Retinal pigment epithelial cell (primary cell): ENCODE measurements at regions not wholly inside any gene's neighbourhood (a gene's known extent, or its start where the extent isn't known, plus 50 kb on each side); places are given as distances from the start of the nearest gene placed in this dataset.
"Not testable (repeated sequence)": the region's sequence is repeated elsewhere in the genome, so short reads cannot be mapped to it uniquely, and the experiment has no call there.

ENCODE experiments used
- DNase-seq: peaks from one replicate; pipeline ENCODE4 v3.0.0-alpha.2; 2010; ENCODE audit warnings: low read depth
- H3K4me3 ChIP-seq: 2 replicates; pipeline ENCODE4 v1.5.1; 2011; ENCODE audit warnings: mild to moderate bottlenecking, low read length, control low read depth, moderate library complexity
- CTCF ChIP-seq: conservative IDR thresholded peaks from 2 replicates; pipeline ENCODE4 v1.5.1; 2011; ENCODE audit warnings: low read depth, low read length, control low read depth, inconsistent platforms

- DNase-seq, result no peak
- TF ChIP-seq CTCF, result no peak
- H3K4me3 ChIP-seq, result no peak overlapping the region
These were observed 634.0 kb upstream of the SEMA3D start for GRCh38 chr7:85820702-85821443.

GRCh38 chr7:85815526-85815925 is 628.7 kb upstream of the SEMA3D start:
- TF ChIP-seq CTCF, result no peak
- DNase-seq, result no peak
- H3K4me3 ChIP-seq, result no peak overlapping the region

DNA sequence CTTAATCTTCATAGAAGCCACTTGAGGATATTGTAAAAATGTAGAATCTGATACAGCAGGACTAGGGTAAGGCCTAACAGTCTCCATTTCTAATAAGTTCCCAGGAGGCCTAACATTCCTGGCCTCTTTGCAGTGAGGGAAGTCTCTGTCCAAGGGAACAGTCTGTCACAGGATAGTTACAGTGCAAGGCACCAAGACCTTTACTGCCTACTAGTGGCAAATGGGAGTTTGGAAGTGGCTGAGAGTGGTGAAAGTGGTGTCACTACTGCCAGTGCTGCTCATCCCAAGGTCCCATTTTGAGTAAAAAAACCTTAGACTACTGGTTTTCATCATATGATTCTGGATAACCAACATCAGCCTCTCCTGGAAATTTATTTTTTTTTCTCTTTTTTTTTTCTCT is 619.5 kb upstream of the SEMA3D start:
- no peak overlapping the region for H3K4me3 ChIP-seq
- TF ChIP-seq CTCF, result peak; percentile 23
- no peak for DNase-seq

DNA sequence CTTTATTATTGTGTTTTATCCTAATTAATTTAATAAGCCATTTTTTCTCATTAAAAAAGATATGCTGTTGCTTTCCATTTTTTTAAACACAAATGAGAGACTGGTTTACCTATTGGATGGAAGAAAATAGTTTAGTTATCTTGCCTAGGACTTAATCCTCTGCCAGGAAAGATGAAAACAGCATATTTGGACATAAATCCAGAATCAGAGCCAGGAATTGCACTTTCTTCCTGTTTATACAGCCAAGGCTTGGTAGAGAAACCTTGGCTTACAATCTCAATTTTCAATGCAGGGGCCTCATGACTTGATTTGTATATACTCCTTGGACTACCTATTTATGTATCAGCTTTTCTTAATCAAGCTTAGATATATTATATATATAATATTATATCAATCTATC is 618.8 kb upstream of the SEMA3D start:
- TF ChIP-seq CTCF, result no peak
- no peak overlapping the region for H3K4me3 ChIP-seq
- no peak for DNase-seq

GRCh38 chr7:85805249-85805648 is 618.4 kb upstream of the SEMA3D start:
- no peak for DNase-seq
- no peak overlapping the region for H3K4me3 ChIP-seq
- no peak for TF ChIP-seq CTCF

- no peak for DNase-seq
- TF ChIP-seq CTCF, result no peak
- no peak overlapping the region for H3K4me3 ChIP-seq
These were observed 615.4 kb upstream of the SEMA3D start for GRCh38 chr7:85802211-85802610.

GRCh38 chr7:85796956-85797355 is 610.1 kb upstream of the SEMA3D start:
- TF ChIP-seq CTCF, result no peak
- DNase-seq, result no peak
- no peak overlapping the region for H3K4me3 ChIP-seq

DNA sequence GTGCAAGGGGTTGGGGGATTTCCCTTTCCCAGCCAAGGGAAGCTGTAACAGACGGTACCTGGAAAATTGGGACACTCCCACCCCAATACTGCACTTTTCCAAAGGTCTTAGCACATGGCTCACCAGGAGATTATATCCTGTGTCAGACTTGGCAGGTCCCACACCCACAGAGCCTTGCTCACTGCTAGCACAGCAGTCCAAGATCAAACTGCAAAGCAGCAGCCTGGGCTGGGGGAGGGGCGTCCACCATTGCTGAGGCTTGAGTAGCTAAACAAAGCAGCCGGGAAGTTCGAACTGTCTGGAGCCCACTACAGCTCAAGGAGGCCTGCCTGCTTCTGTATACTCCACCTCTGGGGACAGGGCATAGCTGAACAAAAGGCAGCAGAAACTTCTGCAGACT is 604.2 kb upstream of the SEMA3D start:
- not testable (repeated sequence) for DNase-seq, H3K4me3 ChIP-seq
